Epithelial cell of esophagus (primary cell): ENCODE measurements at regions not wholly inside any gene's neighbourhood (a gene's known extent, or its start where the extent isn't known, plus 50 kb on each side); places are given as distances from the start of the nearest gene placed in this dataset.

ENCODE experiments used
- DNase-seq: peaks from one replicate; pipeline ENCODE4 v3.0.0; 2010; ENCODE audit warnings: low read depth
- H3K4me3 ChIP-seq: 2 replicates; pipeline ENCODE4 v1.5.1; 2011; ENCODE audit warnings: mild to moderate bottlenecking, low read length, control low read depth
- TF ChIP-seq, protein P1 (sequence below): IDR thresholded peaks from 2 replicates; pipeline ENCODE4 v1.5.1; 2011; ENCODE audit warnings: low read depth, mild to moderate bottlenecking, low read length, control low read depth, inconsistent platforms; ENCODE audit not compliant: insufficient read depth; ENCODE audit errors: missing control alignments

DNA sequence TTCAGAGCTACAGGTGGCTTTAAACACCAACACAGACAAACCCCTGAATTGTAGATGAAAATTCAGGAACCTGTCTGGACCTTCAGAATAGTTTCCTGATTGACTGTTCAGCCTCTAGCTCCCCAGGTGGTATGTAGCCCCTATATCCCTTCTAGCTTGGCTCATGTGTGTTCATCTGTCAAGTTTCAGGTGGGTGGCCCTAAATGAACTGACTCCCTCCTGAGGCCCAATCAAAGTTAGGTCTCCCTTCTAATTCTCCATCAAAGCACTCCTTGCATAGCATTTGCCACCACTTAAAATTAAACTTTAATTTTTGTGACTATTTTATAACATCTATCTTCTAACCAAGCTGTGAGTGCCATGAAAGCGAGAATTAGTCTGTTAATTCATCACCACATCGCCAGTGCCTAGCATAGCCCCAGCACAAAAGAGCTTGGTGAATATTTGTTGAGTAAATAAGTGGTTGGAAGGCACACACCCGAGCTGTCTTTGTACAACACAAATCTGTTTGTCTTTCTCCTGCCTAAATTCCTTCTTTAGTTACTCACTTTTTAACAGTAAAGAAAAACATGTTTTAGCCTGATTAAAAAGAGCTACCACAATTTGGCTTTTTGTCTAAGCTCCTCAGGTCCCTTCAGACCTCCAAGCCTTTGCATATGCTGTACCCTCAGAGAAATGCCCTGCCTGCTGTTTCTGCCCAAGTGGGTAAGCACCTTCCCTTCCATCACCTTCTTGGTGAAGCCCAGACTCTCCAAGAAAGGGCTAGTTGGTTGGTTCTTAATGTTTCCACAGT lies 138.1 kb upstream of the HMHB1 start:
- peak; percentile 72 for DNase-seq
- TF ChIP-seq, protein P1, sequence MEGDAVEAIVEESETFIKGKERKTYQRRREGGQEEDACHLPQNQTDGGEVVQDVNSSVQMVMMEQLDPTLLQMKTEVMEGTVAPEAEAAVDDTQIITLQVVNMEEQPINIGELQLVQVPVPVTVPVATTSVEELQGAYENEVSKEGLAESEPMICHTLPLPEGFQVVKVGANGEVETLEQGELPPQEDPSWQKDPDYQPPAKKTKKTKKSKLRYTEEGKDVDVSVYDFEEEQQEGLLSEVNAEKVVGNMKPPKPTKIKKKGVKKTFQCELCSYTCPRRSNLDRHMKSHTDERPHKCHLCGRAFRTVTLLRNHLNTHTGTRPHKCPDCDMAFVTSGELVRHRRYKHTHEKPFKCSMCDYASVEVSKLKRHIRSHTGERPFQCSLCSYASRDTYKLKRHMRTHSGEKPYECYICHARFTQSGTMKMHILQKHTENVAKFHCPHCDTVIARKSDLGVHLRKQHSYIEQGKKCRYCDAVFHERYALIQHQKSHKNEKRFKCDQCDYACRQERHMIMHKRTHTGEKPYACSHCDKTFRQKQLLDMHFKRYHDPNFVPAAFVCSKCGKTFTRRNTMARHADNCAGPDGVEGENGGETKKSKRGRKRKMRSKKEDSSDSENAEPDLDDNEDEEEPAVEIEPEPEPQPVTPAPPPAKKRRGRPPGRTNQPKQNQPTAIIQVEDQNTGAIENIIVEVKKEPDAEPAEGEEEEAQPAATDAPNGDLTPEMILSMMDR = no peak
- H3K4me3 ChIP-seq = no peak overlapping the region

DNA sequence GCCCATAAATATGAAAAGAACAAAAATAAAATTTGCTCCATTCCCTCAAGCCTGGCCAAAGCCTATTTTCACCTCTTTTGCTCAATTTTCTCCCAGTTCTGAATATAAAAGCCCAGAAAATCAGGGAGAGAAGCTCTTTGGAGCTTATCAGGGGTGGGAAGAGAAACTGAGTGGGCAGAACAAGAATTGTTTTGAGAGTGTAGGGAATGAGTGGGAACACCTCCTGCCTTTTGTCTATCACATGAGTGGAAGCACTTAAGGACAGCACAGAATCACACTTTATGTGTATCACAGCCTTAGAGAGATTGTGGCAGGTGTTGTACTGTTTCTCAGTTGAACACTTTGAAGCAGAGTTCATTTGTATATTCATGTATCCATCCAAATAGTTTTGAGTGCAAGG lies 139.2 kb upstream of the HMHB1 start:
- TF ChIP-seq, protein P1 = no peak
- no peak overlapping the region for H3K4me3 ChIP-seq
- DNase-seq = no peak

DNA sequence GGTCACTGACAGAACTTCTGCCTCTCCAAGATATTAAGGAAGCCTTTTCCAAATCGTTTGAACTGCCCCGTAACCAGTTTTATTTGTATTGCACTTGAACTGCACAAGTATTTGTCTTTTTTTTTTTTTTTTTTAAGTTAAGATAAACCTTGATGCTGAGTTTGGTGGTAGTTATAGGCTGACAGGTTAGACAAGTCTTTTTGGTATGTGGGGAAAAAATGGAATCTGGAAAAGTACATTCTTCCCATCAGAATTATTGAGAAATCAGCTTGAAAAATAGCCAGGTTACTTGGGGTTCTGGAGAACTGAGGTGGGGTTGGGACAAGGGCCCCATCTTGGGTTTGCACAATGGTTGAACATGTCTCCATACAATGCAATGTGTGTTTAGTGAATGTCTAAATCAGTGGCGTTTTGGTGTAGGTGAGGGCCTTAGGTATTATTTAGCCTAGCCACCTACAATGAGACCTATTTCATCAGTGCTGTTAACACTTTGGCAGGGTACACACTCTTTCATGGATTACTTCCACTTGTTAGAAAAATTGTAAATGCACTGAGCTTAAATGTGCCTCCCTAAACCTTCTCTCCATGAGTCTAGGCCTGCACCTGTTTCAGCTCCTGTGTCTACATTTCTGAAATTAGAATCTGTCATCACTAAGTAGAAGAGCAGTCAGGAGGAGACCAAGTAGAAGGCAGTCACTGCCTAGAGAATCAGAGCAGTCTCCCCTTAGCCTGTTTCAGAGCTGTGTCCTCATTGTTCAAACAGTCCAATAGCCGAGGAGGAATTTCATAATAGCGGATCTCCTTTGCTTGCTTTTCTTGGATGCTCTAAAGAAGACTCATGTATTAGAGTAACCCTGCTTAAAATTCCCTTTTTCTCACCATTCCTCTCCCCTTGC lies 140.0 kb upstream of the HMHB1 start:
- TF ChIP-seq, protein P1 = no peak
- DNase-seq = no peak
- H3K4me3 ChIP-seq = no peak overlapping the region

DNA sequence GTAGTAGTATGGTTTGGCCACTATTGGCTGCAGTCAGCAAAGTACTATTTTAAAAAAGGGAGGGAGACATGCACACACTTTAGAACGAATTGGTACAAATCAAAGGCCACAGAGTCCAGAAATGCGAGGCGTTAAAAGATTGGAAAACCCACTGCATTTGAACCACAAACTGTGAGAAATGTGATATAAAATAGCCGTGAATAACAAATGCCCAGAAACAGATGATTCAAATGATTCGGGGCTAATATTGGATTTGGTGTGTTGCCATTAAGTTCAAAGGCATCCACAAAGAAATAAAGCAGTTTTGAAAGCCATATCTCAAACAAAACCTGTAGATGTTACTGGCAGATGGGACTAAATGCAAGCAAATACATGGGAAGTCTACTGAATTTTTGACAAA lies 140.9 kb upstream of the HMHB1 start:
- H3K4me3 ChIP-seq = no peak overlapping the region
- TF ChIP-seq, protein P1 = no peak
- DNase-seq = no peak

DNA sequence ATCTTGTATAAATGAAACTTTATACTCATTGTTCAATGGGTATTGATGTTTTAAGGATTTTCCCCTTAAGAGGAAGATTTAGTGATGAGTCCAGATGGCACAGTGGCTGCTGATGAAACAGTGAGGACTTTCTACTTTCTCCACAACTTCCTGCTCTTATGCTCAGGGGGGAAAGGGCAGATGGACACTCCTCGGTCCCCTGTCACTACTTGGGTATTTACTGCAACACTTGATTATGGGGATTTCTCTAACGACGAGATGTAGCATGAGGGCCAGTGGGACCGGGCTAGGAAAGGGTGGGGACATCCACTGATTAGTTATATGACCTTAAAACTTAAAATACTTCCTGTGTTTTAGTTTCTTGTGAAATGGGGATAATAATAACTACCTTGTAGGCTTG lies 146.1 kb upstream of the HMHB1 start:
- TF ChIP-seq, protein P1 = no peak
- no peak overlapping the region for H3K4me3 ChIP-seq
- no peak for DNase-seq

DNA sequence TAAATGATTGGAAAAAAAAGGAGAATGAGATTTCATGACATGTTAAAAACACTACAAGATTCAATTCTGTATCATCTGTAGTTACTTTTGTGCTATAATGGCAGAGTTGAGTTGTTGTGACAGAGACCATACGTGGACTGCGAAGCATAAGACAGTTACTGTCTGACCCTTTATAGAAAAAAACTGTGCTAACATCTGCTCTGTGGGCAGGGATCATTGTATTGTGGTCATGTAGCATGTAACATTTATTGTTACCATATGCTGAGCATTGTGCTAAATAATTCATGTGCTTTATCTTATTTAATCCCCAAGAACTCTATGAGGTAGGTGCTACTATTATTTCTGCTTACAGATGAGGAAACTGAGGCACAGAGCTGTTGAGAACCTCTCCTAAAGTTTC lies 147.3 kb upstream of the HMHB1 start:
- no peak for DNase-seq
- TF ChIP-seq, protein P1 = no peak
- H3K4me3 ChIP-seq = no peak overlapping the region

DNA sequence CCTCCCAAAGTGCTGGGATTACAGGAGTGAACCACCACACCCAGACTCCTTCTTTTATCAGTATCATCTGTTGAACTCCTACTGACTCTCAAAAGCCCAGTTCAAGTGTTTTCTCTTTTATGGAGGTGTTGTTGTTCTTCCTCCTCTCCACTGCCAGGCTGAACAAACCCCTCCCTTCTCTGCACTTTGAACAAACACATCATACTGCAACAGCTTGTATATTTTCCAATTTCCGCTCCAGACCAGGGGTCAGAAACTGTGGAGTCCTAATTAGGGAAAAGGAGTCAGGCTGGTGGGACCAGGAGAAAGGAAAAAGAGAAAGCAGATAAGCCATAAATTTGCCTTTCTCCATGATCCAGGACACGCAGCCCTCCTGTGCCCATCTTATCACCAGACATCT lies 148.1 kb upstream of the HMHB1 start:
- TF ChIP-seq, protein P1 = no peak
- DNase-seq = no peak

More for the DNA sequence above, 148.1 kb upstream of the HMHB1 start:
- H3K4me3 ChIP-seq = no peak overlapping the region
